SU-DHL-6 (cell line): ENCODE measurements at regions not wholly inside any gene's neighbourhood (a gene's known extent, or its start where the extent isn't known, plus 50 kb on each side); places are given as distances from the start of the nearest gene placed in this dataset.

Experiments
- CTCF ChIP-seq: fragments of 200-600 bp; sonication (generic); IDR thresholded peaks from one replicate; pipeline ENCODE4 v1.5.1; 2017; ENCODE audit warnings: antibody characterized with exemption, mild to moderate bottlenecking, low read length, moderate library complexity; ENCODE audit not compliant: insufficient read depth, poor library complexity, severe bottlenecking
- EZH2phosphoT487 ChIP-seq: fragments of 200-600 bp; sonication (generic), shearing (Covaris generic); conservative IDR thresholded peaks from 2 replicates; pipeline ENCODE4 v1.6.1; 2018; ENCODE audit warnings: mild to moderate bottlenecking, antibody characterized with exemption, low read length, moderate library complexity, mixed read lengths

- TF ChIP-seq CTCF: no peak
- no peak for TF ChIP-seq EZH2phosphoT487
These were observed 71.3 kb upstream of the CLDN5 start for GRCh38 chr22:19595532-19595931.
